ENCODE measurements at regions not wholly inside any gene's neighbourhood (a gene's known extent, or its start where the extent isn't known, plus 50 kb on each side); places are given as distances from the start of the nearest gene placed in this dataset.

DNA sequence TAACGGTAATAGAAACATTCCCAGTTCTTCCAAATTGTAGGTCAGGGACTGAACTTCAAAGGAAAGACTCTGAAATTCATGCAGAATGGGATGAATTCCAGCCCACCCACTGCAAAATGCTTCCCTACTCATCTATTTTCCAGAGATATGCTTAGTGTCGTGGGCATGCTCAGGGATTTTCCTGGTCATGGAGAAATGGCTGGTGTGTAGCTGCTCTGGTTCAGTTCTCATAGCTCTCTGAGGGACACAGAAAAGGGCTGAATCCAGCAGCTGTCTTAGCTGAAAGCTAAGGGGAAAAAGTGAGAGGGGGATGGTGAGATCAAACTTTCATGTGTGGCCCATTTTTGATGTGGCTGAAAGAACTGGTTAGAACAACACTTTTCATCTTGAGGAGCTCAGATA lies 72.9 kb upstream of the KRAS start:
- WGBS, 2 experiments (ENCODE audit: insufficient coverage in 1 of 2, insufficient read length in 1 of 2) = 80 to 93% methylated on average over 1 to 2 of the region's 2 CpGs
- H3K27ac Mint-ChIP-seq = no peak overlapping the region

GRCh38 chr12:25322918-25323531 lies 72.3 kb upstream of the KRAS start:
- no peak overlapping the region for H3K9ac ChIP-seq (ENCODE audit: extremely low read depth, low read length, poor library complexity, severe bottlenecking)
- Mint-ChIP-seq H3K36me3 (ENCODE audit: low read depth) (no peaks in the 10 kb centered on the region), H3K4me1 (peaks cover 18% of the 10 kb centered on the region), H3K4me3 (no peak overlapping the region), H3K9me3 (no peaks in the 10 kb centered on the region), H3K27ac (no peak overlapping the region), H3K27me3 (ENCODE audit: insufficient read depth) (no peaks in the 10 kb centered on the region)
- H3K4me3 ChIP-seq (ENCODE audit: low read length) = no peak overlapping the region
- H3K4me1 ChIP-seq (ENCODE audit: control insufficient read depth, insufficient read depth, low read length) = peaks cover 3% of the 10 kb centered on the region
- TF ChIP-seq, protein P1, sequence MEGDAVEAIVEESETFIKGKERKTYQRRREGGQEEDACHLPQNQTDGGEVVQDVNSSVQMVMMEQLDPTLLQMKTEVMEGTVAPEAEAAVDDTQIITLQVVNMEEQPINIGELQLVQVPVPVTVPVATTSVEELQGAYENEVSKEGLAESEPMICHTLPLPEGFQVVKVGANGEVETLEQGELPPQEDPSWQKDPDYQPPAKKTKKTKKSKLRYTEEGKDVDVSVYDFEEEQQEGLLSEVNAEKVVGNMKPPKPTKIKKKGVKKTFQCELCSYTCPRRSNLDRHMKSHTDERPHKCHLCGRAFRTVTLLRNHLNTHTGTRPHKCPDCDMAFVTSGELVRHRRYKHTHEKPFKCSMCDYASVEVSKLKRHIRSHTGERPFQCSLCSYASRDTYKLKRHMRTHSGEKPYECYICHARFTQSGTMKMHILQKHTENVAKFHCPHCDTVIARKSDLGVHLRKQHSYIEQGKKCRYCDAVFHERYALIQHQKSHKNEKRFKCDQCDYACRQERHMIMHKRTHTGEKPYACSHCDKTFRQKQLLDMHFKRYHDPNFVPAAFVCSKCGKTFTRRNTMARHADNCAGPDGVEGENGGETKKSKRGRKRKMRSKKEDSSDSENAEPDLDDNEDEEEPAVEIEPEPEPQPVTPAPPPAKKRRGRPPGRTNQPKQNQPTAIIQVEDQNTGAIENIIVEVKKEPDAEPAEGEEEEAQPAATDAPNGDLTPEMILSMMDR (conservative IDR thresholded peaks at IDR 0.05) = no peak
- no CpG with 5 or more reads among the region's 3 CpGs for WGBS, 2 experiments (ENCODE audit: insufficient coverage in 1 of 2, insufficient read length in 1 of 2)
- H3K27ac ChIP-seq (ENCODE audit: low read depth, low read length) = no peak overlapping the region
- H3K9me3 ChIP-seq (ENCODE audit: control insufficient read depth, low read length) = no peaks in the 10 kb centered on the region
- H3K36me3 ChIP-seq (ENCODE audit: control insufficient read depth, insufficient read depth, low read length) = no peaks in the 10 kb centered on the region
- no peak for DNase-seq
- H3K27me3 ChIP-seq (ENCODE audit: control insufficient read depth, insufficient read depth, low read length, poor library complexity, severe bottlenecking) = no peaks in the 10 kb centered on the region

More for the DNA sequence above, 72.9 kb upstream of the KRAS start:
- TF ChIP-seq, protein P1 (conservative IDR thresholded peaks at IDR 0.05) = no peak
- no peaks in the 10 kb centered on the region for H3K27me3 ChIP-seq (ENCODE audit: control insufficient read depth, insufficient read depth, low read length, poor library complexity, severe bottlenecking)
- H3K4me1 Mint-ChIP-seq = peaks cover 23% of the 10 kb centered on the region
- no peaks in the 10 kb centered on the region for H3K27me3 Mint-ChIP-seq (ENCODE audit: insufficient read depth)
- H3K4me3 Mint-ChIP-seq = no peak overlapping the region
- H3K36me3 Mint-ChIP-seq (ENCODE audit: low read depth) = no peaks in the 10 kb centered on the region
- H3K4me3 ChIP-seq (ENCODE audit: low read length) = no peak overlapping the region
- no peaks in the 10 kb centered on the region for H3K9me3 Mint-ChIP-seq
- H3K36me3 ChIP-seq (ENCODE audit: control insufficient read depth, insufficient read depth, low read length) = no peaks in the 10 kb centered on the region
- no peak overlapping the region for H3K9ac ChIP-seq (ENCODE audit: extremely low read depth, low read length, poor library complexity, severe bottlenecking)
- DNase-seq = no peak
- peaks cover 3% of the 10 kb centered on the region for H3K4me1 ChIP-seq (ENCODE audit: control insufficient read depth, insufficient read depth, low read length)
- H3K27ac ChIP-seq (ENCODE audit: low read depth, low read length) = no peak overlapping the region
- H3K9me3 ChIP-seq (ENCODE audit: control insufficient read depth, low read length) = no peaks in the 10 kb centered on the region

DNA sequence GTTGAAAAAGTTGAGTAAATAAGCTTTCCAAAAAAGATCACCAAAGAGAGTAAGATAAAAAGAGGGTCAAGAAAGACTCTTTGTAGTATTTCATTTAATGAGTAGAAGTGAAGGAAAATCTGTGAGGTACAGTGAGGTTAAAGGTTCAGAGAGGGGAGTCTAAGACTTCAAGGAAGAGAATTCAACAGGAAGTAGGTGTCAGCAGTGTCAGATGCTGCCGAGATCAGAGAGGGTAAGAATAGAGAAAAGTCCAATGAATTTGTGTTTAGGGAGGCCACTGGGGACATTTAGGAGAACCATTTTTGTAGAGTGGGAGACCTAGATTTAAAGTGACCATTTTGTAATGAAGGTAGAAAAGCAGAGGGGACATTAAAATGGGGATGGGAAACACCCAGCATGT lies 71.6 kb upstream of the KRAS start:
- Histone ChIP-seq H3K9me3 (ENCODE audit: control insufficient read depth, low read length) (no peaks in the 10 kb centered on the region), H3K4me1 (ENCODE audit: control insufficient read depth, insufficient read depth, low read length) (peaks cover 3% of the 10 kb centered on the region), H3K9ac (ENCODE audit: extremely low read depth, low read length, poor library complexity, severe bottlenecking) (no peak overlapping the region), H3K36me3 (ENCODE audit: control insufficient read depth, insufficient read depth, low read length) (no peaks in the 10 kb centered on the region), H3K27ac (ENCODE audit: low read depth, low read length) (no peak overlapping the region), H3K27me3 (ENCODE audit: control insufficient read depth, insufficient read depth, low read length, poor library complexity, severe bottlenecking) (no peaks in the 10 kb centered on the region), H3K4me3 (ENCODE audit: low read length) (no peak overlapping the region)
- no peaks in the 10 kb centered on the region for H3K27me3 Mint-ChIP-seq (ENCODE audit: insufficient read depth)
- no peak overlapping the region for H3K27ac Mint-ChIP-seq
- no peak overlapping the region for H3K4me3 Mint-ChIP-seq
- TF ChIP-seq, protein P1 (conservative IDR thresholded peaks at IDR 0.05) = no peak
- peaks cover 16% of the 10 kb centered on the region for H3K4me1 Mint-ChIP-seq
- 91 to 100% methylated on average over 1 of the region's 1 CpG for WGBS, 2 experiments (ENCODE audit: insufficient coverage in 1 of 2, insufficient read length in 1 of 2)
- no peaks in the 10 kb centered on the region for H3K9me3 Mint-ChIP-seq
- no peaks in the 10 kb centered on the region for H3K36me3 Mint-ChIP-seq (ENCODE audit: low read depth)
- DNase-seq = no peak
